PC-3 (cell line): ENCODE measurements at regions not wholly inside any gene's neighbourhood (a gene's known extent, or its start where the extent isn't known, plus 50 kb on each side); places are given as distances from the start of the nearest gene placed in this dataset.

Source experiments
- EZH2 ChIP-seq: fragments of 300-600 bp; sonication (generic); IDR thresholded peaks from one replicate; pipeline ENCODE4 v1.6.1; 2017; ENCODE audit warnings: antibody characterized with exemption, mild to moderate bottlenecking, low read length; ENCODE audit not compliant: unreplicated experiment
- TF ChIP-seq, protein P1 (sequence below): fragments of 300-600 bp; sonication (generic); conservative IDR thresholded peaks from 2 replicates; pipeline ENCODE4 v1.5.1; 2017; ENCODE audit warnings: antibody characterized with exemption, low read depth, mild to moderate bottlenecking, low read length

- TF ChIP-seq, protein P1, sequence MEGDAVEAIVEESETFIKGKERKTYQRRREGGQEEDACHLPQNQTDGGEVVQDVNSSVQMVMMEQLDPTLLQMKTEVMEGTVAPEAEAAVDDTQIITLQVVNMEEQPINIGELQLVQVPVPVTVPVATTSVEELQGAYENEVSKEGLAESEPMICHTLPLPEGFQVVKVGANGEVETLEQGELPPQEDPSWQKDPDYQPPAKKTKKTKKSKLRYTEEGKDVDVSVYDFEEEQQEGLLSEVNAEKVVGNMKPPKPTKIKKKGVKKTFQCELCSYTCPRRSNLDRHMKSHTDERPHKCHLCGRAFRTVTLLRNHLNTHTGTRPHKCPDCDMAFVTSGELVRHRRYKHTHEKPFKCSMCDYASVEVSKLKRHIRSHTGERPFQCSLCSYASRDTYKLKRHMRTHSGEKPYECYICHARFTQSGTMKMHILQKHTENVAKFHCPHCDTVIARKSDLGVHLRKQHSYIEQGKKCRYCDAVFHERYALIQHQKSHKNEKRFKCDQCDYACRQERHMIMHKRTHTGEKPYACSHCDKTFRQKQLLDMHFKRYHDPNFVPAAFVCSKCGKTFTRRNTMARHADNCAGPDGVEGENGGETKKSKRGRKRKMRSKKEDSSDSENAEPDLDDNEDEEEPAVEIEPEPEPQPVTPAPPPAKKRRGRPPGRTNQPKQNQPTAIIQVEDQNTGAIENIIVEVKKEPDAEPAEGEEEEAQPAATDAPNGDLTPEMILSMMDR = no peak
- TF ChIP-seq EZH2 = no peak
Observed at GRCh38 chrX:25296850-25297249, 281.1 kb upstream of the ARX start.
